Activated CD4-positive, alpha-beta T cell treated with anti-CD3 and anti-CD28 coated beads for 48 hours (primary cell): ENCODE measurements at regions not wholly inside any gene's neighbourhood (a gene's known extent, or its start where the extent isn't known, plus 50 kb on each side); places are given as distances from the start of the nearest gene placed in this dataset.
"Not testable (repeated sequence)": the region's sequence is repeated elsewhere in the genome, so short reads cannot be mapped to it uniquely, and the experiment has no call there.

Source experiments
- DNase-seq: peaks from one replicate; pipeline ENCODE4 v3.0.0-alpha.2; 2020

GRCh38 chrX:40530509-40530908 is 50.3 kb upstream of the ATP6AP2 start:
- no peak for DNase-seq

DNA sequence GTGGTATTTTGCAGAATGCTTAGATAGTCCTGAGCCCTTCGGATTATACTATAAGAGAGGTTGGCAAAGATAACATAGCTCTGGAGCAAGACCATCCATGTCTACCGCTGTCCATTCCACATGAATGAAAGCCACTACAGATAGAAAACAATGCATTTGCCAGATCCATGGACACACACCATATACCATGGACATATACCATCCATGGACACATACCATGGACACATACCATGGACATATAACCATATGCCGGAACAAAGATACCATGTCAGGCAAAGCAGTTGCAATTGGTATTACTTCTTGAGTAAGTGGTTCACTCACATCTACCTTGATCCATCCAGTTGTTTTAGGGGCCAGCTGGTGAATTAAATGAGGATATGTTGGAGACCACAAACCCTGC is 53.2 kb upstream of the ATP6AP2 start:
- DNase-seq, result no peak

DNA sequence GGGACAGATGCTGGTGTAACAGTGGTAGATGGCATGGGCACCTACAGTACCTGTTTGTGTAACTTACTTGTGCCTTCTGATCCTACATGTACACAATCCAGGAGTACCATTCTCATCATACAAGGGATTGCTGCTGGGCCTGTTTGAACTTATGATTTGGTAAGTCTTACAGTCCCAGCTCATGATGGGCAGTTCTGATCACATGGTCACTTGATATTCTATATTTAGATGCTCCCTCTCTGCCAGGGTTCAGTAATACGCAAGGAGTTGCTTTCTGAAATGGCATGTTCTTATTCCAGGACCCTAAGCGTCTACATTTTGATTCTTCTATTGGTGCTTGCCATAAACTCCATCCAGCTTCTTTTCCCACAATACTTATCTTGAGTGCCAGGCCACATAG is 54.4 kb upstream of the ATP6AP2 start:
- DNase-seq, result no peak

DNA sequence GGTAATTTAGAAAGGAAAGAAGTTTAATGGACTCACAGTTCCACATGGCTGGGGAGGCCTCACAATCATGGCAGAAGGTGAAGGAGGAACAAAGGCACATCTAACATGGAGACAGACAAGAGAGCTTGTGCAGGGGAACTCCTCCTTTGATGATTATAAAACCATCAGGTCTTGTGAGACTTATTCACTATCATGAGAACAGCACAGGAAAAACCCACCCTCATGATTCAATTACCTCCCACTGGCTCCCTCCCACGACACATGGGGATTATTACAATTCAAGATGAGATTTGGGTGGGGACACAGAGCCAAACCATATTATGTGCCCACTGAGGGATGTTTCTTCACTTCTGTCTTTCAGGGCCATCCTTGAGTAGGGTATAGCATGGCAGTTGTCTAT is 54.9 kb upstream of the ATP6AP2 start:
- not testable (repeated sequence) for DNase-seq

GRCh38 chrX:40524423-40524822 is 56.3 kb upstream of the ATP6AP2 start:
- DNase-seq, result no peak

GRCh38 chrX:40523852-40524251 is 56.9 kb upstream of the ATP6AP2 start:
- no peak for DNase-seq

DNA sequence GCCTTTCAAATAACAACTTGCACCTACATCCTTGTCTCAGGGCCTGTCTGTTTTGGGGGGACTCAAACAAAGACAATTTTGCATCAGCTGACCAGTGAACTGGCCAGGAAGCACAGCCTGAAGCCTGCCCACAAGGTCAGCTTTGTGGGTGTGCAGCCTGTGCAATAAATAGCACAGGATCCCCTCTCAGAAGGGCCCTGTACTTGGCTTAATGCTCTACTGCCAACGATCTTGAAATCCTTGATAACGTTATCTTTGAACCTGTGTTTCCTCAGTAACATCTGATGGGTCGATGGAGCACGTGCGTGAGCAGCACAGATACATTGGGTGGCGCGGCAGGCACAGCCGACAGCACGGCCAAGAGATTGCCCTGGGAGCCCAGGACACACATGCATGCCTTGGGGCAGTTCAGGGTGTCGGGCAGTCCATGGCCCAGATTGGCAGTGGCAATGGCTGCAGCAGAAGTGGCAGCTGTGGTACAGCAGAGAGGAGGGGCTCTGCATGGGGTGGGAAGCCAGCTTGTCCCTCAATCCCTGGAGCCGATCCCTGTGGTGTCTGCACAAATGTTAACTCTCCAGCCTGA is 58.8 kb upstream of the ATP6AP2 start:
- no peak for DNase-seq

- no peak for DNase-seq
Observed at GRCh38 chrX:40514376-40514775, 66.4 kb upstream of the ATP6AP2 start.

DNA sequence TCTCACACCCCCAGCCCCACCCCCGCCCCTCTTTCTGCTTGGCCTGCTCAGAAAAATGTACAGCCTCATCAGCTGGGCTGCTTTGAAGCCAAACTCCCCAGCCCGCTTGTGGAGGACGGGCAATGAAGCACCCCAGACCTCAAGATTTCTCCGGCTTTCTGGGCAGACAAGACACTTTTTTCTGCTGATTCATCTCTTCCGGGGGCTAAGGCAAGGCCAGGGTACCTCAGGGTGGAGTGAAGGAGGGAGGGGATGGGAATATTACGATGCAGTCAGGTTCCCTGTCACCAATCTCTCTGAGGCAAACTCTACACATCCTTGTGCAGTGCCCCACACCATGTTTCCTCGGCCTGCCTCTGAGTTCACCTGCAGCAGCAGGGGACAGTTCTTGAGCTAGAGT is 66.9 kb upstream of the ATP6AP2 start:
- DNase-seq, result no peak

GRCh38 chrX:40513012-40513411 is 67.8 kb upstream of the ATP6AP2 start:
- DNase-seq, result no peak

- no peak for DNase-seq
Observed at GRCh38 chrX:40511258-40511657, 69.5 kb upstream of the ATP6AP2 start.

DNA sequence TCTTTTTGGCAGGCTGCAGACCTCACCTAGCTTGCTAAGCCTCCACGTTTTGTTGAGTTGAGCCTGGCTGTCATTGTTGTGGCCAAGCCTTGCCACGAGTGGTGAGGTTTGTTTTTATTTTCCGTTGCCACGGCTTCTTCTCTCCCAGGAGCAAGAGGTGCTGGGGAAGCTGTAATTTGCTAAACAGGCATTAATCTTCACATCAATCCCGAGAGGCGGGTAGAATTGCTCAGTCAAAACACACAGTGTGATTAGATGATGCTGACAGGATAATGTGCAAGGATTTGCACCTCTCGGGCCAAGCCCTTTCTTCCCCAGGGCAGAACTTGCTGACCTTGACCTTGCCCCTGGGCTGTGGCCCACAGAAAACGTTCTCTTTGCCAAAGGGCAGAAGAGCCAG is 72.2 kb upstream of the ATP6AP2 start:
- no peak for DNase-seq

- DNase-seq, result no peak
Observed at GRCh38 chrX:40506201-40506985, 74.4 kb upstream of the ATP6AP2 start.

DNA sequence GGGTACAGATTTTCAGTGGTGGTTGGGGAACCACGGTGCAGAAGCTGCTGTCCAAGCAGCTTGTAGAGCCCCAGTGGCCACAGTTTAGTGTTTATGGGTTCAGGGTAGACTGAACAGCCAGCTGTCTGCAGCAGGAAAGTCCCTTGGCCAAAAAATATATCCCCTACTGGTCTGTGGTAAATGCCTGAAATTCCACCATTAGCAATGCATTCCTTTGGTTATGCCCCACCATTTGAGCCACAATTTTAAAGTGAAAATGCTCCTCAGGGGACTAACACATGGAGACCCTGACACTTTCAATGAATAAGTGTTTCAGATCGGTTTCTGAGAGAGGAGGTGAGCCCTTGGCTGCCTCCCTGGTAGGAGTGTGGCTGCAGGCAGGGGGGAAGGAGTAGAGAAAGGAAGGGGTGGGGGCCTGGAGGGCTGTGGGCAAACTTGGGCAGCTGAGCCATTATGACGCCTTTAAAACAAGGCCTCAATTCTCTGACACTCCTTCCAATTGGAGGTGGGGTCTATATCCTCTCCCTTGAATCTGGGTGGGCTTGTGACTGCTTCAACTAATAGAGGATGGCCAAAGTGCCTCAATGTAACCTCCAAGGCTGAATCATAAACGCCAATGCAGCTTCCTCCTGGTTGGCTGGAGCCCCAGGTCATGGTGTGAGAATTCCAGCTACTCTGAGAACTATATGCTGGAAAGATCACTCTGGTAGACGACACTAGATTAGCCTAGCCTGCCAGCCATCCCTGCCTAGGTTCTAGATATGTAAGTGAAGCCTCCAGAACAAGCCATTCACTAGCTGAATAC is 75.8 kb upstream of the ATP6AP2 start:
- no peak for DNase-seq

DNA sequence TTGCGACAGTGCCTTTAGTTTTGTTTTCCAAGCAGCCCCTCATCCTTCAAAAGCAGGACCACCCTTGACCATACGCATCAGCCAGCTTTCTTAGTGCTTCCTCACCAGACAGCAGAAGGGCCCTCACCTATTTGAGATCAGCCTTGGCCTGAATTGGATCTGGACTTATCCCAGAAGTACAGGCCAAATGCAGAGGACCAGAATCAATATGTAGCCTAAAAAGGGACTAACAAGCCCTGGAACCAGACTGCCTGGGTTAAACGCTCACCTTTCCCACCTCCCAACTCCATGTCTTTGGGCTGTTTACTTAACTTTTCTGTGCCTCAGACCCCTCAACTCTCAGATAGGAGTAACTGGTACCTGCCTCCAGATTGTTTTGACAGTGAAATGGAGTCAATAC is 77.7 kb upstream of the ATP6AP2 start:
- DNase-seq, result no peak

DNA sequence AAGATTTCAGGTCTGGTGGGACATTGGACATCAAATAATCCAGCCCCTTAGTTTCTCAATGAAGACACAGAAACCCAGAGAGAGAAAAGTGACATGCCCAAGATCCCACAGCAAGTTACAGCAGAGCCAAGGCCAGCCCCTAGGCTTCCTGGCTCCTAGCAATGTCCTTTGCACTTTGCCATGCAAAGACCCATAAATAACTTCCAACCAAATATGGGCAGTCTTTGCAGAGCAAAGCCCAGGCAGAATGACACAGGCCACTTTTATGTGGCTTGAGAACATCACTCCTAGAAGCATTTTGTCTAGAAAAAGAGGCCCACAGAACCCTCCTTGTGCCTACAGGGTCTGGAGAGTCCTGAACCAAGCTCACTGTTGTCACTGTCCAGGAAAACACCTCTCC is 78.1 kb upstream of the ATP6AP2 start:
- DNase-seq, result no peak

GRCh38 chrX:40501164-40501855 is 79.5 kb upstream of the ATP6AP2 start:
- DNase-seq, result no peak

DNA sequence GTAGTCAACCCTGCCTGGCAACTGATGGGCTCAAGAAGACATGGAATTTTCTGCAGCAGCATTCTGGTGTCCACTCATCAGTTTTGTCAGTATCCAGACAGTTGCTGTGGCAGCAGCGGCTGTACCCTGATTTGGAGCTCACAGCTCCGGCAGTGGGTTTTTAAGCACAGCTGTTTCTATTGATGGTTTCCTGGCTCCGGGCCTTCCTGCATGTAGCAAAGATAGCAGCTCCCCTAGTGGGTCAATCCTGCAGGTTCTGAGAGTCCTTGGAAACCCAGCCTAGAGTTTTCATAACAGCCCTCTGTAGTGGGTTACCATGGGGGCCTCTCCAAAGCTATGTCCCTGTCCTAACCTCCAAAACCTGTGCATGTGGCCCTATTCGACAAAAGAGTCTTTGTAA is 84.0 kb upstream of the ATP6AP2 start:
- no peak for DNase-seq

GRCh38 chrX:40495659-40496058 is 85.1 kb upstream of the ATP6AP2 start:
- no peak for DNase-seq

- DNase-seq, result no peak
Observed at GRCh38 chrX:40494005-40494404, 86.8 kb upstream of the ATP6AP2 start.

- no peak for DNase-seq
Observed at GRCh38 chrX:40488296-40488695, 92.5 kb upstream of the ATP6AP2 start.

DNA sequence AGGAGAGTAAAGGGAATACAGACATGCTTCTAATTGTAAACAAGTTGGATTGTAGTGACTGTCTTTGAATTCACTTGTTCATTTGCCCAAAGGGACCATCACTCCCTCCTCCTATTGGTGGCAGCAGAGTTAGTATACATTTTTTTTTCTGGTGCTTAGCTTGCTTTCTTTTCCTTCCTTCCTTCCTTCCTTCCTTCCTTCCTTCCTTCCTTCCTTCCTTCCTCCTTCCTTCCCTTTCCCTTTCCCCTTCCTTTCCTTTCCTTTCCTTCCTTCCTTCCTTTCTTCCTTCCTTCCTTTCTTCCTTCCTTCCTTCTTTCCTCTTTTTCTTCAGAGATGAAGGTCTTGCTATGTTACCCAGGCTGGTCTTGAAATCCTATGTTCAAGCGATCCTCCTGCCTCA is 94.8 kb upstream of the ATP6AP2 start:
- no peak for DNase-seq

GRCh38 chrX:40485102-40485826 is 95.5 kb upstream of the ATP6AP2 start:
- DNase-seq, result no peak
